Upper lobe of left lung (tissue), 6 donors: ENCODE measurements at regions not wholly inside any gene's neighbourhood (a gene's known extent, or its start where the extent isn't known, plus 50 kb on each side); places are given as distances from the start of the nearest gene placed in this dataset.

Experiments used
- ATAC-seq, 2 donors: fragments of 200-7000 bp; cut with Tn5 transposase; one replicate each; pipeline ENCODE4 v1.9.1; 2022; ENCODE audit warnings: mild to moderate bottlenecking in 2 of 2, moderate library complexity in 2 of 2; ENCODE audit not compliant: low FRiP score in 2 of 2
- DNase-seq, 2 donors: peaks; one replicate each; pipeline ENCODE4 v3.0.0-alpha.2; 2019 to 2020
- H3K27ac ChIP-seq, 4 donors: fragments of 200-600 bp; sonication (generic); one replicate each; pipeline ENCODE4 v1.5.1; 2016 to 2019
- H3K27me3 ChIP-seq, 4 donors: fragments of 200-600 bp; sonication (generic); one replicate each; pipeline ENCODE4 v1.5.1; 2017 to 2019
- H3K36me3 ChIP-seq, 4 donors: fragments of 200-600 bp; sonication (generic); one replicate each; pipeline ENCODE4 v1.5.1; 2016 to 2019
- H3K4me1 ChIP-seq, 4 donors: fragments of 200-600 bp; sonication (generic); one replicate each; pipeline ENCODE4 v1.5.1; 2018 to 2019
- H3K4me3 ChIP-seq, 4 donors: fragments of 200-600 bp; sonication (generic); one replicate each; pipeline ENCODE4 v1.5.1; 2017 to 2019; ENCODE audit warnings: mild to moderate bottlenecking in 2 of 4, moderate library complexity in 1 of 4
- H3K9me3 ChIP-seq, 4 donors: fragments of 200-600 bp; sonication (generic); one replicate each; pipeline ENCODE4 v1.5.1; 2018 to 2019
- EP300 ChIP-seq, 4 donors: sonication (generic); formaldehyde crosslinking; IDR thresholded peaks; one replicate each; pipeline ENCODE4 v1.5.1; 2017; ENCODE audit warnings: antibody characterized with exemption in 4 of 4, control low read depth in 2 of 4
- POLR2A ChIP-seq, 4 donors: fragments of 450-650 bp; IDR thresholded peaks; one replicate each; pipeline ENCODE4 v1.5.1; 2016 to 2017; ENCODE audit warnings: antibody characterized with exemption in 4 of 4, mild to moderate bottlenecking in 2 of 4
- POLR2AphosphoS5 ChIP-seq, 2 donors: sonication (generic); formaldehyde crosslinking; IDR thresholded peaks; one replicate each; pipeline ENCODE4 v1.5.1; 2017; ENCODE audit warnings: antibody characterized with exemption in 2 of 2
- WGBS, 2 donors: methylation state at CpG; one replicate each; pipeline ENCODE4 v1.1.5; 2017 to 2018; 5-methylcytosine and 5-hydroxymethylcytosine counted together
- TF ChIP-seq, protein P1 (sequence below), 6 experiments: fragments of 450-650 bp in 4 of 6; fragments of 200-600 bp in 2 of 6; sonication (generic) in 2 of 6; IDR thresholded peaks; one replicate each; pipeline ENCODE4 v1.5.1; 2016 to 2019; ENCODE audit warnings: antibody characterized with exemption in 6 of 6
- donor health status: DM: no; HTN: no; CAD: no; lungs with moderate emphysema.
- donor health status: DM: no; HTN: yes; CAD: no; lungs with severe emphysema.

GRCh38 chr18:57869221-57869620, 66.1 kb upstream of the ATP8B1 start:
- TF ChIP-seq EP300 (IDR thresholded peaks at IDR 0.05) (no peak), POLR2A (IDR thresholded peaks at IDR 0.05) (no peak), POLR2AphosphoS5 (IDR thresholded peaks at IDR 0.05) (no peak)
- TF ChIP-seq, protein P1, sequence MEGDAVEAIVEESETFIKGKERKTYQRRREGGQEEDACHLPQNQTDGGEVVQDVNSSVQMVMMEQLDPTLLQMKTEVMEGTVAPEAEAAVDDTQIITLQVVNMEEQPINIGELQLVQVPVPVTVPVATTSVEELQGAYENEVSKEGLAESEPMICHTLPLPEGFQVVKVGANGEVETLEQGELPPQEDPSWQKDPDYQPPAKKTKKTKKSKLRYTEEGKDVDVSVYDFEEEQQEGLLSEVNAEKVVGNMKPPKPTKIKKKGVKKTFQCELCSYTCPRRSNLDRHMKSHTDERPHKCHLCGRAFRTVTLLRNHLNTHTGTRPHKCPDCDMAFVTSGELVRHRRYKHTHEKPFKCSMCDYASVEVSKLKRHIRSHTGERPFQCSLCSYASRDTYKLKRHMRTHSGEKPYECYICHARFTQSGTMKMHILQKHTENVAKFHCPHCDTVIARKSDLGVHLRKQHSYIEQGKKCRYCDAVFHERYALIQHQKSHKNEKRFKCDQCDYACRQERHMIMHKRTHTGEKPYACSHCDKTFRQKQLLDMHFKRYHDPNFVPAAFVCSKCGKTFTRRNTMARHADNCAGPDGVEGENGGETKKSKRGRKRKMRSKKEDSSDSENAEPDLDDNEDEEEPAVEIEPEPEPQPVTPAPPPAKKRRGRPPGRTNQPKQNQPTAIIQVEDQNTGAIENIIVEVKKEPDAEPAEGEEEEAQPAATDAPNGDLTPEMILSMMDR (IDR thresholded peaks at IDR 0.05), result no peak
- H3K4me1 ChIP-seq, result no peaks in the 10 kb centered on the region
- no peaks in the 10 kb centered on the region for H3K36me3 ChIP-seq
- ATAC-seq (no peak), DNase-seq (no peak)
- peaks cover 0 to 14% (median 8%) of the 10 kb centered on the region in 4 donors for H3K9me3 ChIP-seq
- H3K4me3 ChIP-seq, result no peak overlapping the region
- no peak overlapping the region for H3K27ac ChIP-seq
- no peaks in the 10 kb centered on the region for H3K27me3 ChIP-seq

DNA sequence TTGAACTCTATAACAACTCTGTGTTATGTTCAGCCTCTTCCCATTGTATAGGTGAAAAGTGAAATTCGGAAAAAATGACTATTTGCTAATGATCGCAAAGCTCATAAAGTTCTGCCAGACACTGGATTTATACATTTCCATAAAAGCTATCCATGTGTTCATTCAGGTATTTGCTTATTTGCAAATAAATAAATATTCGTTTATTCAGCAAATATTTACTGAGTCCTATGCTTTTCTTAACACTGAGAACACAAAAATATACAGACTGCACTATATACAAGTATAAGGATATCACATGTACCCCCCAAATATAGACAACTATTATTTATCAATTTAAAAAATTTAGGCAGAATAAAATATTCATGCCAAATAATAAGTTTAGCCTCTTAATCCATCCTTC, 63.2 kb upstream of the ATP8B1 start:
- Histone ChIP-seq H3K4me3 (no peak overlapping the region), H3K27ac (no peak overlapping the region), H3K27me3 (no peaks in the 10 kb centered on the region), H3K9me3 (no peaks in the 10 kb centered on the region), H3K36me3 (no peaks in the 10 kb centered on the region), H3K4me1 (no peaks in the 10 kb centered on the region)
- TF ChIP-seq POLR2A (IDR thresholded peaks at IDR 0.05) (no peak), EP300 (IDR thresholded peaks at IDR 0.05) (no peak), POLR2AphosphoS5 (IDR thresholded peaks at IDR 0.05) (no peak)
- TF ChIP-seq, protein P1 (IDR thresholded peaks at IDR 0.05), result no peak
- 49 to 92% methylated on average over 3 of the region's 3 CpGs for WGBS, 2 donors
- ATAC-seq (no peak), DNase-seq (no peak)

- 81 to 91% methylated on average over 4 of the region's 4 CpGs for WGBS, 2 donors
These were observed 61.6 kb upstream of the ATP8B1 start for GRCh38 chr18:57864615-57865121.

DNA sequence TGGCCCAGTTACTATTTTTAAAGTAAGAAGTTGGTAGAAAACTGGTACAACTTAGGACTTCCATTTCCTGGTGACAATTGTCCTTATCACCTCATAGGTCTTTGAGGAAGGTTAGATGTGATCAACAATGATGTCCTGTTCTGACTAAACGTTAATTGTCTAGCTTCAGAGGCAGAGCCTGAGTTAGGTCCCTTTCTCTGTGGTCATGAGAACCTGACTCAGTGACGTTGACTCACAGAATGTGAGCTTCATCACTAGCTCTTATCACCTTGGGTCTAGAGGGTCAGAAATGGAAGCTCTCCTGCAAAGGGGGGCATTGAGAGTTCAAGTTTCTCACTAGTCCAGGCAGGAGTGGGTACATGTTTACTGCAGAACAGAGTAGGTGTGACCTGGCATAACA, 60.6 kb upstream of the ATP8B1 start:
- no peak overlapping the region for H3K4me3 ChIP-seq
- WGBS, 2 donors, result 90 to 91% methylated on average over 2 of the region's 2 CpGs
- DNase-seq (no peak), ATAC-seq (no peak)
- no peaks in the 10 kb centered on the region for H3K4me1 ChIP-seq
- TF ChIP-seq POLR2A (IDR thresholded peaks at IDR 0.05) (no peak), EP300 (IDR thresholded peaks at IDR 0.05) (no peak), POLR2AphosphoS5 (IDR thresholded peaks at IDR 0.05) (no peak)
- TF ChIP-seq, protein P1 (IDR thresholded peaks at IDR 0.05), result no peak
- no peaks in the 10 kb centered on the region for H3K9me3 ChIP-seq
- no peak overlapping the region for H3K27ac ChIP-seq
- no peaks in the 10 kb centered on the region for H3K27me3 ChIP-seq
- no peaks in the 10 kb centered on the region for H3K36me3 ChIP-seq

More at GRCh38 chr18:57864615-57865121, 61.6 kb upstream of the ATP8B1 start:
- DNase-seq (no peak), ATAC-seq (peak in 1 of 2 donors; percentile 34)
- no peaks in the 10 kb centered on the region for H3K9me3 ChIP-seq
- H3K27me3 ChIP-seq, result no peaks in the 10 kb centered on the region
- H3K4me3 ChIP-seq, result no peak overlapping the region
- TF ChIP-seq EP300 (IDR thresholded peaks at IDR 0.05) (no peak), POLR2AphosphoS5 (IDR thresholded peaks at IDR 0.05) (no peak), POLR2A (IDR thresholded peaks at IDR 0.05) (no peak)
- TF ChIP-seq, protein P1 (IDR thresholded peaks at IDR 0.05), result no peak
- no peaks in the 10 kb centered on the region for H3K36me3 ChIP-seq
- H3K4me1 ChIP-seq, result no peaks in the 10 kb centered on the region
- H3K27ac ChIP-seq, result no peak overlapping the region

GRCh38 chr18:57859314-57859713, 56.2 kb upstream of the ATP8B1 start:
- H3K9me3 ChIP-seq, result no peaks in the 10 kb centered on the region
- H3K36me3 ChIP-seq, result no peaks in the 10 kb centered on the region
- peak; percentile 40 to 62 for ATAC-seq
- no peaks in the 10 kb centered on the region for H3K27me3 ChIP-seq
- no peaks in the 10 kb centered on the region for H3K4me1 ChIP-seq
- no peak overlapping the region for H3K4me3 ChIP-seq
- no peak for DNase-seq
- no peak for TF ChIP-seq POLR2AphosphoS5 (IDR thresholded peaks at IDR 0.05)
- TF ChIP-seq, protein P1 (IDR thresholded peaks at IDR 0.05), result peak in 4 of 6 experiments; percentile 27 to 38 (median 35)
- no peak overlapping the region for H3K27ac ChIP-seq
